ENCODE measurements at regions not wholly inside any gene's neighbourhood (a gene's known extent, or its start where the extent isn't known, plus 50 kb on each side); places are given as distances from the start of the nearest gene placed in this dataset.

DNA sequence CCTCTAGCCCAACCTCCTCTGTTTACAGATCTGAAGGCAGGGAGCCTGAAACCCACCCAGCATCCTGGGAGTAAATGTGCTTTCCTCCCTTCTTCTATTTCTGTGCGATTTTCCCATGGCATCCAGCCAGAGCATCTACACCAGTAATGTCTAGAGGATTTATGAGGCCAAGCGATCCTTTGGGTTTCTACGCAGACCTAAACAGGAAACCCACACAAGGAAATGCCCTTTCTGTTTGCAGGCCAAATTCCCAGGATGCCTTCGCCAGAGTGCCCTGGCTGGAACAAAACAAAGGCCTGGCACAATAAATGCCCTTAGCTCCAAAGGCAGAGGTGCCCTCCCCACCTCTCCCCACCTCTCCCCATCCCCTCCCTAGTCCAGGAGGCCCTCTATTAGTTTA, 110.5 kb upstream of the CDC42BPA start (continued):
- TF ChIP-seq, protein P1, sequence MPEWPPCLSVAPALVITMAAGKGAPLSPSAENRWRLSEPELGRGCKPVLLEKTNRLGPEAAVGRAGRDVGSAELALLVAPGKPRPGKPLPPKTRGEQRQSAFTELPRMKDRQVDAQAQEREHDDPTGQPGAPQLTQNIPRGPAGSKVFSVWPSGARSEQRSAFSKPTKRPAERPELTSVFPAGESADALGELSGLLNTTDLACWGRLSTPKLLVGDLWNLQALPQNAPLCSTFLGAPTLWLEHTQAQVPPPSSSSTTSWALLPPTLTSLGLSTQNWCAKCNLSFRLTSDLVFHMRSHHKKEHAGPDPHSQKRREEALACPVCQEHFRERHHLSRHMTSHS (tag by site-specific recombination; IDR thresholded peaks at IDR 0.05) = no peak
- no peak for TF ChIP-seq ZNF548 (tag by site-specific recombination; IDR thresholded peaks at IDR 0.05)

DNA sequence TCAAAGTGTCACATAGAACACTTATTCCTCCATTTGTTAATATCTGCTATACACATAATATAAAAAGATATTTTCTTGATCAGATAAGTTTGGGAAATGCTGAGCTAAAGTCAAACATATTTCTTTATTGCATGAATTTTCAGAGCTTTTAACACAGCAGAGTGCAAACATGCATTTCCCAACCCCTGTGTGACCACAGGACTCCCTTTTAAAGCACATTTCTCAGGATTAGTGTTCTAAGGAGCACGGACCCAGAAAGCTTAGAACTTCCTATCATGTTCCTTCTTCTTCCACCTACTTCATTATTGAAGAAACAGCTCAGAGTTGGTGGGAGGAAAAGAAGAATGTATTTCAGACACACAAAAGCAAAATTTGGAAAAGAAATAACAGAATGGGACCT, 109.1 kb upstream of the CDC42BPA start:
- Histone ChIP-seq H3K4me3 (ENCODE audit: low read depth, low read length) (no peak overlapping the region), H3K27ac (ENCODE audit: extremely low read depth, low read depth, low read length) (no peak overlapping the region), H3K4me1 (ENCODE audit: control insufficient read depth, insufficient read depth, low read length) (0 out of 2 replicates have a peak, but pooled peaks cover 2% of the 10 kb centered on the region), H3K36me3 (ENCODE audit: control insufficient read depth in 2 of 2, insufficient read depth in 1 of 2, low read length in 2 of 2) (no peaks in the 10 kb centered on the region), H3K9me3 (ENCODE audit: control insufficient read depth, insufficient read depth, low read depth, low read length) (no peaks in the 10 kb centered on the region)
- POLR2A ChIA-PET = no interaction called here
- TF ChIP-seq ZNF37A (tag by site-specific recombination; IDR thresholded peaks at IDR 0.05) (no peak), ZNF138 (tag by site-specific recombination; IDR thresholded peaks at IDR 0.05; ENCODE audit: borderline replicate concordance) (no peak), ZNF548 (tag by site-specific recombination; IDR thresholded peaks at IDR 0.05) (no peak), ZNF311 (tag by site-specific recombination; IDR thresholded peaks at IDR 0.05; ENCODE audit: borderline replicate concordance) (no peak), MEIS1 (CRISPR knock-in tag; IDR thresholded peaks at IDR 0.05; ENCODE audit: borderline replicate concordance) (no peak), ZFP69B (tag by site-specific recombination; IDR thresholded peaks at IDR 0.05) (no peak), ZNF132 (tag by site-specific recombination; IDR thresholded peaks at IDR 0.05; ENCODE audit: borderline replicate concordance) (no peak), ZIC2 (tag by site-specific recombination; IDR thresholded peaks at IDR 0.05) (no peak), ZNF571 (tag by site-specific recombination; IDR thresholded peaks at IDR 0.05) (no peak), ZNF629 (tag by site-specific recombination; IDR thresholded peaks at IDR 0.05) (no peak), ZNF664 (tag by site-specific recombination; IDR thresholded peaks at IDR 0.05) (no peak)
- TF ChIP-seq, protein P2, sequence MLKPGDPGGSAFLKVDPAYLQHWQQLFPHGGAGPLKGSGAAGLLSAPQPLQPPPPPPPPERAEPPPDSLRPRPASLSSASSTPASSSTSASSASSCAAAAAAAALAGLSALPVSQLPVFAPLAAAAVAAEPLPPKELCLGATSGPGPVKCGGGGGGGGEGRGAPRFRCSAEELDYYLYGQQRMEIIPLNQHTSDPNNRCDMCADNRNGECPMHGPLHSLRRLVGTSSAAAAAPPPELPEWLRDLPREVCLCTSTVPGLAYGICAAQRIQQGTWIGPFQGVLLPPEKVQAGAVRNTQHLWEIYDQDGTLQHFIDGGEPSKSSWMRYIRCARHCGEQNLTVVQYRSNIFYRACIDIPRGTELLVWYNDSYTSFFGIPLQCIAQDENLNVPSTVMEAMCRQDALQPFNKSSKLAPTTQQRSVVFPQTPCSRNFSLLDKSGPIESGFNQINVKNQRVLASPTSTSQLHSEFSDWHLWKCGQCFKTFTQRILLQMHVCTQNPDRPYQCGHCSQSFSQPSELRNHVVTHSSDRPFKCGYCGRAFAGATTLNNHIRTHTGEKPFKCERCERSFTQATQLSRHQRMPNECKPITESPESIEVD (tag by site-specific recombination; IDR thresholded peaks at IDR 0.05) = no peak
- TF ChIP-seq, protein P3, sequence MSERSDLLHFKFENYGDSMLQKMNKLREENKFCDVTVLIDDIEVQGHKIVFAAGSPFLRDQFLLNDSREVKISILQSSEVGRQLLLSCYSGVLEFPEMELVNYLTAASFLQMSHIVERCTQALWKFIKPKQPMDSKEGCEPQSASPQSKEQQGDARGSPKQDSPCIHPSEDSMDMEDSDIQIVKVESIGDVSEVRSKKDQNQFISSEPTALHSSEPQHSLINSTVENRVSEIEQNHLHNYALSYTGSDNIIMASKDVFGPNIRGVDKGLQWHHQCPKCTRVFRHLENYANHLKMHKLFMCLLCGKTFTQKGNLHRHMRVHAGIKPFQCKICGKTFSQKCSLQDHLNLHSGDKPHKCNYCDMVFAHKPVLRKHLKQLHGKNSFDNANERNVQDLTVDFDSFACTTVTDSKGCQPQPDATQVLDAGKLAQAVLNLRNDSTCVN (tag by site-specific recombination; optimal IDR thresholded peaks at IDR 0.05) = no peak
- TF ChIP-seq, protein P4, sequence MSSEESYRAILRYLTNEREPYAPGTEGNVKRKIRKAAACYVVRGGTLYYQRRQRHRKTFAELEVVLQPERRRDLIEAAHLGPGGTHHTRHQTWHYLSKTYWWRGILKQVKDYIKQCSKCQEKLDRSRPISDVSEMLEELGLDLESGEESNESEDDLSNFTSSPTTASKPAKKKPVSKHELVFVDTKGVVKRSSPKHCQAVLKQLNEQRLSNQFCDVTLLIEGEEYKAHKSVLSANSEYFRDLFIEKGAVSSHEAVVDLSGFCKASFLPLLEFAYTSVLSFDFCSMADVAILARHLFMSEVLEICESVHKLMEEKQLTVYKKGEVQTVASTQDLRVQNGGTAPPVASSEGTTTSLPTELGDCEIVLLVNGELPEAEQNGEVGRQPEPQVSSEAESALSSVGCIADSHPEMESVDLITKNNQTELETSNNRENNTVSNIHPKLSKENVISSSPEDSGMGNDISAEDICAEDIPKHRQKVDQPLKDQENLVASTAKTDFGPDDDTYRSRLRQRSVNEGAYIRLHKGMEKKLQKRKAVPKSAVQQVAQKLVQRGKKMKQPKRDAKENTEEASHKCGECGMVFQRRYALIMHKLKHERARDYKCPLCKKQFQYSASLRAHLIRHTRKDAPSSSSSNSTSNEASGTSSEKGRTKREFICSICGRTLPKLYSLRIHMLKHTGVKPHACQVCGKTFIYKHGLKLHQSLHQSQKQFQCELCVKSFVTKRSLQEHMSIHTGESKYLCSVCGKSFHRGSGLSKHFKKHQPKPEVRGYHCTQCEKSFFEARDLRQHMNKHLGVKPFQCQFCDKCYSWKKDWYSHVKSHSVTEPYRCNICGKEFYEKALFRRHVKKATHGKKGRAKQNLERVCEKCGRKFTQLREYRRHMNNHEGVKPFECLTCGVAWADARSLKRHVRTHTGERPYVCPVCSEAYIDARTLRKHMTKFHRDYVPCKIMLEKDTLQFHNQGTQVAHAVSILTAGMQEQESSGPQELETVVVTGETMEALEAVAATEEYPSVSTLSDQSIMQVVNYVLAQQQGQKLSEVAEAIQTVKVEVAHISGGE (tag by site-specific recombination; conservative IDR thresholded peaks at IDR 0.05; ENCODE audit: low read depth) = no peak
- CTCF ChIA-PET = interaction anchor here (0.5 to 0.6 kb wide), 2 partner anchors 541 to 939 kb away, joined by 4 read pairs; no protein-coding TSS in a partner anchor

DNA sequence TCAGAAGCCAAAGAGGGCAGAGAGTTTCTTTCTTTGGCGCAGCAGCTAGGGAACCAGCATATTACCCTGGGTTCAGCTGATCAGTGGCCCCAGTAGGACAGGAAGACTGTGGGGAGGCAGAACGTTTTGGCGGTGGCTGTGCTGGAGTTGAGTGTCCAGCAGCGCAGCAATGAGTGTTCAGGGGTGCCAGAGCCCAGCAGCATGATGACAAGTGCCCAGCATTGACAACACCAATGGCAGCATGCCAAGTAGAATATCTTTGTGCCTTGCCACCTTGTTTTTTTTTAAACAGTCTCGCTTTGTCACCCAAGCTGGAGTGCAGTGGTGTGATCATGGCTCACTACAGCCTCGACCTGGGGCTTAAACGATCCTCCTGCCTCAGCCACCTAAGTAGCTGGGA, 106.7 kb upstream of the CDC42BPA start:
- no peaks in the 10 kb centered on the region for H3K9me3 ChIP-seq (ENCODE audit: control insufficient read depth, insufficient read depth, low read depth, low read length)
- CTCF ChIA-PET = interaction anchor here (0.7 kb wide), 1 partner anchor 317 kb away, joined by 3 read pairs; no protein-coding TSS in a partner anchor
- POLR2A ChIA-PET = no interaction called here

More for the DNA sequence above, 106.7 kb upstream of the CDC42BPA start:
- H3K36me3 ChIP-seq (ENCODE audit: control insufficient read depth in 2 of 2, insufficient read depth in 1 of 2, low read length in 2 of 2) = no peaks in the 10 kb centered on the region
- no peak overlapping the region for H3K27ac ChIP-seq (ENCODE audit: extremely low read depth, low read depth, low read length)
- H3K4me3 ChIP-seq (ENCODE audit: low read depth, low read length) = no peak overlapping the region
- H3K4me1 ChIP-seq (ENCODE audit: control insufficient read depth, insufficient read depth, low read length) = no peaks in the 10 kb centered on the region
- TF ChIP-seq ZBTB20 (tag by site-specific recombination; IDR thresholded peaks at IDR 0.05) (0 out of 2 replicates have a peak, but pooled peaks have one; percentile 10), ZNF354C (tag by site-specific recombination; IDR thresholded peaks at IDR 0.05; ENCODE audit: borderline replicate concordance, low read depth) (no peak)
